HG03354 (cell line): ENCODE measurements at regions not wholly inside any gene's neighbourhood (a gene's known extent, or its start where the extent isn't known, plus 50 kb on each side); places are given as distances from the start of the nearest gene placed in this dataset.

ENCODE experiments used
- ATAC-seq: cut with Tn5 transposase; IDR thresholded peaks from one replicate; pipeline ENCODE4 v1.9.1; 2021; ENCODE audit warnings: mild to moderate bottlenecking; ENCODE audit not compliant: unreplicated experiment, poor library complexity, severe bottlenecking

- no peak for ATAC-seq
Measured at GRCh38 chr1:4851385-4852065, 197.1 kb downstream of the AJAP1 start.

- no peak for ATAC-seq
Measured at GRCh38 chr1:4848431-4848830, 194.0 kb downstream of the AJAP1 start.

- no peak for ATAC-seq
Measured at GRCh38 chr1:4847711-4848110, 193.3 kb downstream of the AJAP1 start.
